Stomach (tissue), 8 donors: ENCODE measurements at regions not wholly inside any gene's neighbourhood (a gene's known extent, or its start where the extent isn't known, plus 50 kb on each side); places are given as distances from the start of the nearest gene placed in this dataset.

Experiments used
- DNase-seq, 2 donors: peaks; one replicate each; pipeline versions ENCODE4 v3.0.0 to v3.0.0-alpha.2; 2013 to 2019
- H3K27ac ChIP-seq, 5 donors: fragments of 200-600 bp in 4 of 5; sonication (generic) in 4 of 5; one replicate each; pipeline ENCODE4 v1.5.1; 2013 to 2019; ENCODE audit warnings: mild to moderate bottlenecking in 1 of 5, moderate library complexity in 1 of 5
- H3K27me3 ChIP-seq, 3 donors: fragments of 200-600 bp; sonication (generic); one replicate each; pipeline ENCODE4 v1.5.1; 2017 to 2019; ENCODE audit warnings: mixed run types in 1 of 3
- H3K36me3 ChIP-seq, 4 donors: fragments of 200-600 bp; sonication (generic); 1 replicate in 3 of 4; 2 replicates in 1 of 4; pipeline ENCODE4 v1.5.1; 2016 to 2019
- H3K4me1 ChIP-seq, 4 donors: fragments of 200-600 bp; sonication (generic); one replicate each; pipeline ENCODE4 v1.5.1; 2016 to 2019
- H3K4me3 ChIP-seq, 4 donors: fragments of 200-600 bp; sonication (generic) in 3 of 4; one replicate each; pipeline ENCODE4 v1.5.1; 2016 to 2019; ENCODE audit warnings: mild to moderate bottlenecking in 1 of 4
- H3K9me3 ChIP-seq, 4 donors: fragments of 200-600 bp; sonication (generic); one replicate each; pipeline ENCODE4 v1.5.1; 2016 to 2019
- CTCF ChIP-seq, 7 experiments: fragments of 450-650 bp in 4 of 7; fragments of 200-600 bp in 3 of 7; sonication (generic) in 3 of 7; IDR thresholded peaks; one replicate each; pipeline ENCODE4 v1.5.1; 2016 to 2019; ENCODE audit warnings: antibody characterized with exemption in 7 of 7, control low read depth in 2 of 7, mild to moderate bottlenecking in 1 of 7
- EP300 ChIP-seq: sonication (generic); formaldehyde crosslinking; IDR thresholded peaks from one replicate; pipeline ENCODE4 v1.6.1; 2017; ENCODE audit warnings: antibody characterized with exemption
- POLR2A ChIP-seq, 4 donors: fragments of 450-650 bp; IDR thresholded peaks; one replicate each; pipeline ENCODE4 v1.6.1; 2016; ENCODE audit warnings: antibody characterized with exemption in 4 of 4, control low read depth in 2 of 4, mild to moderate bottlenecking in 1 of 4, moderate library complexity in 1 of 4
- POLR2AphosphoS5 ChIP-seq, 3 donors: sonication (generic); formaldehyde crosslinking; IDR thresholded peaks; one replicate each; pipeline ENCODE4 v1.6.1; 2016; ENCODE audit warnings: antibody characterized with exemption in 3 of 3
- WGBS, 5 donors: extraction: QIAGEN DNeasy Blood & Tissue Kit in 3 of 5; methylation state at CpG; one replicate each; pipeline versions ENCODE4 v1.1.5 to v1.1.7; 2013 to 2018; 5-methylcytosine and 5-hydroxymethylcytosine counted together
- intact Hi-C: fragments of 100-400 bp; cut with DNase I; formaldehyde crosslinking; loops from one replicate; pipeline ENCODE4 v1.15.1; 2023; ENCODE audit warnings: low total_unique reads
- donor health status: healthy with polysubstance abuse.
- donor health status: Bipolar disorder and iron deficiency.
- donor health status: healthy.

DNA sequence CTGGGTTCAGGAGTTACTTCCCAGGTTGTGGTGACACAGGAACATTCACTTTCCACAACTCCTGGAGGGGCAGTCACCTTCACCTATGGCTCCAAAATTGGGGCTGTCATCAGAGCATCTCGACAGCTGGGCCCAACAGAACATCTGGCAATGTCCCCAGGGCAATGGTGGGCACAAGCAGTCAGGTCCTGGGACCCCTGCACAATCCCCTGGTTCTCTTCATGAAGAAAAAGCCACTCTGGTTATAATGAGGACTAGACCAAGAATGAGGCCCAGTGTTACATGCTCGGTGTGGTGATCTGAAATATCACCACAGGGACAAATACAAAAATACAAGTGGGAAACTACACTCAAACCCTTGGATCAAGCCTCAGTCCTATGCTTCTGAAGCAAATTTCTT is 89.0 kb upstream of the VPREB1 start:
- 46 to 67% (median 59%) methylated on average over 2 of the region's 2 CpGs for WGBS, 5 donors
- Histone ChIP-seq H3K4me1 (peaks cover 0 to 3% (median 0%) of the 10 kb centered on the region in 4 donors), H3K27ac (no peak overlapping the region), H3K27me3 (peaks cover 0 to 25% (median 0%) of the 10 kb centered on the region in 3 donors), H3K4me3 (no peak overlapping the region), H3K9me3 (no peaks in the 10 kb centered on the region), H3K36me3 (no peaks in the 10 kb centered on the region)
- TF ChIP-seq EP300 (no peak), CTCF (IDR thresholded peaks at IDR 0.05) (no peak), POLR2A (IDR thresholded peaks at IDR 0.05) (no peak), POLR2AphosphoS5 (IDR thresholded peaks at IDR 0.05) (no peak)
- intact Hi-C loops: no loop called here
- no peak for DNase-seq

GRCh38 chr22:22155146-22155545 is 89.4 kb upstream of the VPREB1 start:
- Histone ChIP-seq H3K27ac (no peak overlapping the region), H3K4me1 (peaks cover 0 to 3% (median 0%) of the 10 kb centered on the region in 4 donors), H3K4me3 (no peak overlapping the region), H3K27me3 (peaks cover 0 to 29% (median 2%) of the 10 kb centered on the region in 3 donors), H3K9me3 (no peaks in the 10 kb centered on the region), H3K36me3 (no peaks in the 10 kb centered on the region)
- peak in 1 of 2 donors; percentile 46 for DNase-seq
- TF ChIP-seq POLR2AphosphoS5 (IDR thresholded peaks at IDR 0.05): no peak
- TF ChIP-seq POLR2A (IDR thresholded peaks at IDR 0.05): no peak
- TF ChIP-seq EP300: no peak
- TF ChIP-seq CTCF (IDR thresholded peaks at IDR 0.05): no peak
- intact Hi-C loops: no loop called here
- 29 to 51% (median 31%) methylated on average over 2 of the region's 2 CpGs for WGBS, 5 donors

DNA sequence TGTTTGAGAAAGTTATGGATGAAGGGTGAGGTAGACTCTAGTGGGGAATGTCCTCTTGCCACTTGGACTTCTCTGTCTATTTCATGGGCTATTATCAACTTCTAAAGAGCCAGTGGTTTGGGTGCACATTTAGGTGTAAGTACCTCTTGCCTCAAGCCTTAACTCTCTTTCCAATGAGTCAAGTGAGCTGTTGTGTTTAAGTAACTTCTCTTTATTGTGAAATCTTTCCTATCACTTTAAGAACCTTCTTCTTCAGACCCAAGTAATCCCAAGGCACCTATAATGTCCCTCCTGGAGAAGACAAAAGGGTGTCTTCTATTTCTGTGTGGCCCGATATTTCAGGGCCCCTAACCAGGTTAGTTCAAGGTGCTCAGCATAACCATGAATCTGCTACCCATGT is 90.5 kb upstream of the VPREB1 start:
- no peaks in the 10 kb centered on the region for H3K36me3 ChIP-seq
- intact Hi-C loops: no loop called here
- H3K27me3 ChIP-seq: peaks cover 0 to 39% (median 6%) of the 10 kb centered on the region in 3 donors
- no peak for DNase-seq
- H3K4me3 ChIP-seq: no peak overlapping the region
- no peaks in the 10 kb centered on the region for H3K9me3 ChIP-seq
- 74 to 90% (median 83%) methylated on average over 1 of the region's 1 CpG for WGBS, 5 donors
- TF ChIP-seq POLR2AphosphoS5 (IDR thresholded peaks at IDR 0.05): no peak
- TF ChIP-seq EP300: no peak
- TF ChIP-seq CTCF (IDR thresholded peaks at IDR 0.05): no peak
- TF ChIP-seq POLR2A (IDR thresholded peaks at IDR 0.05): no peak
- peaks cover 0 to 3% (median 0%) of the 10 kb centered on the region in 4 donors for H3K4me1 ChIP-seq
- H3K27ac ChIP-seq: no peak overlapping the region

DNA sequence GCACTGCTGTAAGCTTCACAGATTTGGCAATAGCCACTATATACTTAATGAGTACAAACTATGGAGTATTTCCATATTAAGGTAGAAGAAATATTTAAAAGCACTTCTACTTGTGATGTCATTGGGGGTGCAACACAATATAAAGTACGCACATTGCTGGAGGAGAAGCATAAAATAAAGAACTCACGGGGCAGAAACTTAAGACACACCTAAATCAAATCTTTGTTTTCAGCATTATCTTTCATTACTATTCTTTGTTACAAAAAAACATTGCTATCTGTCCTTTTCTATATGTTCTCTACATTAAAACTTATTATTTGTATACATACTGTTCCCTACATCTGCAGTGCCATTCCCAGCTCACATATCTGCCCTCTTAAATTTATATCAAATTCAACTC is 93.3 kb upstream of the VPREB1 start:
- no peak for DNase-seq
- 76 to 84% (median 79%) methylated on average over 2 of the region's 2 CpGs for WGBS, 5 donors
- TF ChIP-seq CTCF (IDR thresholded peaks at IDR 0.05): no peak
- TF ChIP-seq POLR2A (IDR thresholded peaks at IDR 0.05): no peak
- no peak for TF ChIP-seq EP300
- no peak for TF ChIP-seq POLR2AphosphoS5 (IDR thresholded peaks at IDR 0.05)
- intact Hi-C loops: no loop called here
- Histone ChIP-seq H3K4me1 (no peaks in the 10 kb centered on the region), H3K9me3 (no peaks in the 10 kb centered on the region), H3K27me3 (peaks cover 0 to 59% (median 15%) of the 10 kb centered on the region in 3 donors), H3K27ac (no peak overlapping the region), H3K4me3 (no peak overlapping the region), H3K36me3 (no peaks in the 10 kb centered on the region)
